ENCODE measurements at regions not wholly inside any gene's neighbourhood (a gene's known extent, or its start where the extent isn't known, plus 50 kb on each side); places are given as distances from the start of the nearest gene placed in this dataset.
A peak's percentile ranks its signal among the peaks of the same experiment; 100 is the strongest.

DNA sequence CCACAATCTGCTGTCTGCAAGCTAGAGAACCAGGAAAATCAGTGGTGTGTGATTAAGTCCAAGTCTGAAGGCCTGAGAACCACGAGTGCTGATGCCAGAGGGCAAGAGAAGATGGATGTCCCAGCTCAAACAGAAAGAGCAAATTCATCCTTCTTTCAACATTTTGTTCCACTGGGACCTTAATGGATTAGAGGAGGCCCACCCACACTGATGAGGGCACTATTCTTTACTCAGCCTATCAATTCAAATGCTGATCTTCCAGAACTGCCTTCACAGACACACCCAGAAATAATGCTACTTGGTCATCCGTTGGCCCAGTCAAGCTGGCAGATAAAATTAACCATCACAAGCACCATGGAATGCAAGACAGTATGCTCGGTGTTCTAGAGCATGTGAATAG, 226.6 kb upstream of the SASH1 start:
- no peak overlapping the region for H3K4me3 Mint-ChIP-seq
- DNase-seq (ENCODE audit: low spot score in 2 of 2, unreplicated experiment in 2 of 2), result no peak
- no peaks in the 10 kb centered on the region for H3K36me3 Mint-ChIP-seq
- TF ChIP-seq, protein P1, sequence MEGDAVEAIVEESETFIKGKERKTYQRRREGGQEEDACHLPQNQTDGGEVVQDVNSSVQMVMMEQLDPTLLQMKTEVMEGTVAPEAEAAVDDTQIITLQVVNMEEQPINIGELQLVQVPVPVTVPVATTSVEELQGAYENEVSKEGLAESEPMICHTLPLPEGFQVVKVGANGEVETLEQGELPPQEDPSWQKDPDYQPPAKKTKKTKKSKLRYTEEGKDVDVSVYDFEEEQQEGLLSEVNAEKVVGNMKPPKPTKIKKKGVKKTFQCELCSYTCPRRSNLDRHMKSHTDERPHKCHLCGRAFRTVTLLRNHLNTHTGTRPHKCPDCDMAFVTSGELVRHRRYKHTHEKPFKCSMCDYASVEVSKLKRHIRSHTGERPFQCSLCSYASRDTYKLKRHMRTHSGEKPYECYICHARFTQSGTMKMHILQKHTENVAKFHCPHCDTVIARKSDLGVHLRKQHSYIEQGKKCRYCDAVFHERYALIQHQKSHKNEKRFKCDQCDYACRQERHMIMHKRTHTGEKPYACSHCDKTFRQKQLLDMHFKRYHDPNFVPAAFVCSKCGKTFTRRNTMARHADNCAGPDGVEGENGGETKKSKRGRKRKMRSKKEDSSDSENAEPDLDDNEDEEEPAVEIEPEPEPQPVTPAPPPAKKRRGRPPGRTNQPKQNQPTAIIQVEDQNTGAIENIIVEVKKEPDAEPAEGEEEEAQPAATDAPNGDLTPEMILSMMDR (IDR thresholded peaks at IDR 0.05; ENCODE audit: unreplicated experiment), result no peak
- peaks cover 13% of the 10 kb centered on the region for H3K4me1 Mint-ChIP-seq
- no peaks in the 10 kb centered on the region for H3K27me3 Mint-ChIP-seq (ENCODE audit: low read depth)
- peaks cover 3% of the 10 kb centered on the region for H3K9me3 Mint-ChIP-seq
- H3K27ac Mint-ChIP-seq, result no peak overlapping the region

DNA sequence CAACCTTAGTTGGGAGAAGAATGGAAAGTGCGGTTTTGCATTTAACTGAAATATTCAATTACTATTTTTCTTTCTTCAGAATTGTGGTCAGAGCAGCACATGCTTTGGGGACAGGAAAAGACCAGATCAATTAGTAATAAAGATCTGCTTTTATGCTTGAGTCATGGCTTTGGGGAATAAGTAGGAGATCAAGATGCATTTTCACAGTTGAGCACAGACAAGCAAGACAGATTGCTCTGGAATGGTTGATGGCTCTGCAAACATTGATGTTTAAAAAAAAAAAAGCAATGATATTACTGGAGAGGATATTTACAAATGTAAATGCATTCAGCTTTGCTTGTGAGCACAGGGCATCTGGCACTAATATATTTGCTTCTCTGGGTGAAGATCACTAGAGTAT, 224.4 kb upstream of the SASH1 start:
- peaks cover 3% of the 10 kb centered on the region for H3K9me3 Mint-ChIP-seq
- H3K27me3 Mint-ChIP-seq (ENCODE audit: low read depth), result no peaks in the 10 kb centered on the region
- no peak overlapping the region for H3K4me3 Mint-ChIP-seq
- H3K36me3 Mint-ChIP-seq, result no peaks in the 10 kb centered on the region
- peaks cover 15% of the 10 kb centered on the region for H3K4me1 Mint-ChIP-seq
- TF ChIP-seq, protein P1 (IDR thresholded peaks at IDR 0.05; ENCODE audit: unreplicated experiment), result no peak
- H3K27ac Mint-ChIP-seq, result no peak overlapping the region
- no peak for DNase-seq (ENCODE audit: low spot score in 2 of 2, unreplicated experiment in 2 of 2)

DNA sequence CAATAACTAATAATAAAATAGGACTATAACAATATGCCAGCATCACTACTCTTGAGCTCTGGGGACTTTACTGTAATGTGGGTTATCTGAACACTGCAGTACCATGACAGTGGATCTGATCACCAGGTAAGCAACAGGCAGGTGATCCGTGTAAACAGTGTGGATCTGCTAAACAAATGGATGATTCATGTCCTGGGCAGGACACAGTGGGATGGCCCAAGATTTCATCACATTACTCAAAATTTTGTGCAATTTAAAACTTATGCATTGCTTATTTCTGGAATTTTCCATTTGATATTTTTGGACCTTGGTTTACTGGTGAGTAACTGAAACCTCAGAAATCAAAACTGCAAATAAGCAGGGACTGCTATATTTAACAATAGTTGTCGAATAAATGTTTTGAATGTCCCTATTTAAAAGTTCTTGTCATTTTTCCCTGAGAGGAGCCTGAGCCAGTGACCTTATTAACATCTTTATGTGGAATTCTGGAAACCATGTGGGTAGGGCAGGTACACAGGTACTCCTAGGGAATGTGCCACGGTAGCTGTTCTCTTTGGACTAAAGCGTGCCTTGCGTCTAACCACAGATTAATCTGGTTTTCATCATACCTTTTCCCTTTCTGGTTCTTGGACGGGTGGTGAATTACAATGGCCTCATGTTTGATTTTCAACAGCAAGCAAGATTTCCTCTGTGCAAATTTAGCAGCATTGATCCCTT, 214.5 kb upstream of the SASH1 start:
- no peak overlapping the region for H3K27ac Mint-ChIP-seq
- no peaks in the 10 kb centered on the region for H3K27me3 Mint-ChIP-seq (ENCODE audit: low read depth)
- DNase-seq (ENCODE audit: low spot score in 2 of 2, unreplicated experiment in 2 of 2), result no peak
- H3K4me3 Mint-ChIP-seq, result no peak overlapping the region
- peaks cover 21% of the 10 kb centered on the region for H3K4me1 Mint-ChIP-seq
- no peaks in the 10 kb centered on the region for H3K9me3 Mint-ChIP-seq
- TF ChIP-seq, protein P1 (IDR thresholded peaks at IDR 0.05; ENCODE audit: unreplicated experiment), result no peak
- H3K36me3 Mint-ChIP-seq, result no peaks in the 10 kb centered on the region

DNA sequence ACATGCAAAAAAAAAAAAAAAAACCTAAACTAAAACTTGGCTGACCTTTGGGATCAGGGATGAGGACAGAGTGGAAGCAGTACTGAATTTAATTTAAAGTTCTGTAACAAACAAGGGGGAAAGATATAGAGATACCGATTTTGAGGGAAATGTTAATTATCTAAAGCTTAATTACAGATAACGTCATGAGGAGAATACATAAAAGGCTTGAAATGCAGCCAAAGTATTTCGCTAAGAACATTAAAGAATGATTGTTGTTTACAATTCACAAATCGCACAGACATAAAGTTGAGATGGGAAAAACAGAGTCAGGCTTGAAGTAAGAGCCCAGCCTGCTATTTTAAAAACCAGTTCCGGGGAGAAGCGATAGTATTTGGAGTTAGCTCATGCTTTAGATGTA, 208.0 kb upstream of the SASH1 start:
- Mint-ChIP-seq H3K27ac (peak overlapping the region; percentile 49), H3K9me3 (peaks cover 11% of the 10 kb centered on the region), H3K4me3 (no peak overlapping the region), H3K36me3 (peaks cover 1% of the 10 kb centered on the region), H3K27me3 (ENCODE audit: low read depth) (no peaks in the 10 kb centered on the region), H3K4me1 (peaks cover 19% of the 10 kb centered on the region)
- TF ChIP-seq, protein P1 (IDR thresholded peaks at IDR 0.05; ENCODE audit: unreplicated experiment), result no peak
- DNase-seq (ENCODE audit: low spot score in 2 of 2, unreplicated experiment in 2 of 2), result no peak

DNA sequence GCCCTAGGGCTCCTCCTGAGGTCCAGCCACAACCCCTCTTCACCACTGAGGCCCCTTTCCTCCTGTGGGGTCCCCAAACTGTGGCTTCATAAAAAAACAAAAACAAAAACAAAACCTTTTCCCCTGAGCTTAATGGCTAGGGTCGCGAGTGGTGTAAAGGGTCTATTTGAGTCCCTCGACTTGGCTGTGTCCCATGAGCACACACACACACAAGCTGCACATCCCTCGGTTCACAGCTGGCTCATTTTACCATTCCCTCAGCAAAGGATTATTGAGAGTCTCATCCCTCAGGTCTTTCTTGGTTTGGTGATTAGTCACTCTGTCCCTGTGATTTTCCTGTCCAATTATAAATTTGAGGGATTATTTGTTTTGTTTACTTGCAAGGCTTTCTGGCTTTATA, 206.1 kb upstream of the SASH1 start:
- Mint-ChIP-seq H3K4me1 (peaks cover 18% of the 10 kb centered on the region), H3K27me3 (ENCODE audit: low read depth) (no peaks in the 10 kb centered on the region), H3K9me3 (peaks cover 19% of the 10 kb centered on the region), H3K27ac (no peak overlapping the region), H3K4me3 (no peak overlapping the region), H3K36me3 (peaks cover 1% of the 10 kb centered on the region)
- TF ChIP-seq, protein P1 (IDR thresholded peaks at IDR 0.05; ENCODE audit: unreplicated experiment), result no peak
- no peak for DNase-seq (ENCODE audit: low spot score in 2 of 2, unreplicated experiment in 2 of 2)

All from mesothelial cell of epicardium (in vitro differentiated cells).